HCT116 (cell line): ENCODE measurements at regions not wholly inside any gene's neighbourhood (a gene's known extent, or its start where the extent isn't known, plus 50 kb on each side); places are given as distances from the start of the nearest gene placed in this dataset.

Experiments used
- ATAC-seq: fragments of 200-7000 bp; cut with Tn5 transposase; 2 replicates; pipeline ENCODE4 v1.9.1; 2020; ENCODE audit warnings: mild to moderate bottlenecking, moderate library complexity
- BruUV-seq: library from RNA; stranded (reverse); fragments of 400-500 nt; replicated peaks from 2 replicates; lab custom pipeline; 2021; lab: Mats Ljungman, UMichigan
- CTCF ChIA-PET: fragments of 300-600 bp; sonication (Branson Sonifier 250); formaldehyde crosslinking; loops from one replicate; lab custom pipeline; 2021; ENCODE audit warnings: antibody characterized with exemption; lab: Charles Lee
- POLR2A ChIA-PET: fragments of 300-600, 350-600 bp; sonication (Branson Sonifier 250); formaldehyde crosslinking; loops from one replicate; lab custom pipeline; 2021; ENCODE audit warnings: antibody characterized with exemption; lab: Charles Lee
- RAD21 ChIA-PET, 2 experiments: fragments of 300-600 bp; sonication (Branson Sonifier 250); formaldehyde crosslinking; loops; one replicate each; lab custom pipeline; 2023; ENCODE audit warnings: low total read pairs in 2 of 2; ENCODE audit not compliant: uncharacterized antibody in 2 of 2, unreplicated experiment in 2 of 2, low non-redundant PET in 1 of 2; lab: Charles Lee
- DNase-seq: peaks from one replicate; pipeline ENCODE4 v3.0.0-alpha.2; 2010; ENCODE audit warnings: low read depth, low spot score
- H2AFZ ChIP-seq: fragments of 200-600 bp; shearing (Covaris generic), sonication (generic); 2 replicates; pipeline ENCODE4 v1.6.1; 2017; ENCODE audit warnings: low read depth, mixed run types, mixed read lengths, antibody characterized with exemption, low read length; ENCODE audit not compliant: poor library complexity, severe bottlenecking
- H3K27ac ChIP-seq: 2 replicates; pipeline ENCODE4 v1.5.1; 2012; ENCODE audit warnings: low read depth, low read length
- H3K27me3 ChIP-seq: fragments of 200-600 bp; sonication (generic); 2 replicates; pipeline ENCODE4 v1.6.1; 2016; ENCODE audit warnings: mixed run types, low read length, mixed read lengths; ENCODE audit not compliant: insufficient read depth
- H3K36me3 ChIP-seq, 2 experiments: fragments of 200-500 bp in 1 of 2; fragments of 200-600 bp in 1 of 2; sonication (Bioruptor generic) in 1 of 2; sonication (generic) in 1 of 2; 2 replicates each; pipeline versions ENCODE4 v1.5.1 to v1.6.1; 2014 to 2016; ENCODE audit warnings: low read length in 2 of 2, inconsistent platforms in 1 of 2, mixed read lengths in 1 of 2, mixed run types in 1 of 2; ENCODE audit not compliant: insufficient read depth in 2 of 2, control insufficient read depth in 1 of 2
- H3K4me1 ChIP-seq, 2 experiments: fragments of 200-600 bp in 1 of 2; sonication (generic) in 1 of 2; 2 replicates each; pipeline versions ENCODE4 v1.5.1 to v1.6.1; 2012 to 2017; ENCODE audit warnings: low read length in 2 of 2, inconsistent platforms in 1 of 2, mild to moderate bottlenecking in 1 of 2, mixed read lengths in 1 of 2, mixed run types in 1 of 2, moderate library complexity in 1 of 2; ENCODE audit not compliant: insufficient read depth in 2 of 2, control insufficient read depth in 1 of 2
- H3K4me2 ChIP-seq: fragments of 200-600 bp; sonication (generic); 2 replicates; pipeline ENCODE4 v1.6.1; 2017; ENCODE audit warnings: mixed run types, low read length, mixed read lengths
- H3K4me3 ChIP-seq, 2 experiments: fragments of 200-600 bp in 1 of 2; sonication (generic) in 1 of 2; replicated peaks in 1 of 2; 2 replicates each; pipeline ENCODE4 v1.5.1; 2011 to 2016; ENCODE audit warnings: low read length in 2 of 2, control low read depth in 1 of 2, low read depth in 1 of 2, mild to moderate bottlenecking in 1 of 2, mixed read lengths in 1 of 2, mixed run types in 1 of 2
- H3K79me2 ChIP-seq: fragments of 200-600 bp; sonication (generic); 2 replicates; pipeline ENCODE4 v1.6.1; 2017; ENCODE audit warnings: mild to moderate bottlenecking, mixed run types, low read length, moderate library complexity, mixed read lengths; ENCODE audit not compliant: insufficient read depth
- H3K9ac ChIP-seq: fragments of 200-600 bp; sonication (generic); 2 replicates; pipeline ENCODE4 v1.6.1; 2016; ENCODE audit warnings: low read length, mixed read lengths
- H3K9me2 ChIP-seq: fragments of 200-600 bp; sonication (generic), shearing (Covaris generic); 2 replicates; pipeline ENCODE4 v1.6.1; 2017; ENCODE audit warnings: mixed run types, mild to moderate bottlenecking, moderate library complexity; ENCODE audit not compliant: insufficient read depth
- H3K9me3 ChIP-seq, 2 experiments: fragments of 200-500 bp in 1 of 2; fragments of 200-600 bp in 1 of 2; sonication (Bioruptor generic) in 1 of 2; sonication (generic) in 1 of 2; 2 replicates each; pipeline ENCODE4 v1.6.1; 2014 to 2017; ENCODE audit warnings: low read length in 2 of 2, mixed read lengths in 2 of 2, inconsistent platforms in 1 of 2, low read depth in 1 of 2, mild to moderate bottlenecking in 1 of 2, mixed run types in 1 of 2, moderate library complexity in 1 of 2; ENCODE audit not compliant: control insufficient read depth in 1 of 2, insufficient read depth in 1 of 2
- H4K20me1 ChIP-seq: fragments of 200-600 bp; sonication (generic), shearing (Covaris generic); 2 replicates; pipeline ENCODE4 v1.6.1; 2017; ENCODE audit warnings: mixed run types, mild to moderate bottlenecking, moderate library complexity; ENCODE audit not compliant: insufficient read depth
- ATF3 ChIP-seq: IDR thresholded peaks from 2 replicates; pipeline ENCODE4 v1.6.1; 2012
- CBX3 ChIP-seq: IDR thresholded peaks from 2 replicates; pipeline ENCODE4 v1.6.1; 2012; ENCODE audit warnings: low read depth
- CEBPB ChIP-seq: IDR thresholded peaks from 2 replicates; pipeline ENCODE4 v1.6.1; 2012; ENCODE audit warnings: low read depth
- CTCF ChIP-seq, 3 experiments: fragments of 200-600 bp in 1 of 3; sonication (generic) in 1 of 3; IDR thresholded peaks in 2 of 3; conservative IDR thresholded peaks in 1 of 3; 2 replicates each; pipeline ENCODE4 v1.5.1; 2012 to 2017; ENCODE audit warnings: low read depth in 2 of 3, low read length in 2 of 3, antibody characterized with exemption in 1 of 3, borderline replicate concordance in 1 of 3, control low read depth in 1 of 3, mild to moderate bottlenecking in 1 of 3, mixed read lengths in 1 of 3, mixed run types in 1 of 3, moderate library complexity in 1 of 3; ENCODE audit not compliant: insufficient read depth in 1 of 3
- JUND ChIP-seq: IDR thresholded peaks from 2 replicates; pipeline ENCODE4 v1.6.1; 2012
- POLR2AphosphoS5 ChIP-seq: IDR thresholded peaks from 2 replicates; pipeline ENCODE4 v1.6.1; 2011; ENCODE audit warnings: mild to moderate bottlenecking, low read depth, low read length, moderate library complexity
- RAD21 ChIP-seq: IDR thresholded peaks from 2 replicates; pipeline ENCODE4 v1.6.1; 2012; ENCODE audit warnings: low read depth, mild to moderate bottlenecking
- SP1 ChIP-seq: IDR thresholded peaks from 2 replicates; pipeline ENCODE4 v1.6.1; 2012; ENCODE audit warnings: low read depth
- SRF ChIP-seq: IDR thresholded peaks from 2 replicates; pipeline ENCODE4 v1.6.1; 2012; ENCODE audit warnings: low read depth
- TCF7L2 ChIP-seq: IDR thresholded peaks from 2 replicates; pipeline ENCODE4 v1.7.0; 2011; ENCODE audit warnings: borderline replicate concordance, inconsistent platforms; ENCODE audit not compliant: insufficient read depth, insufficient read length; ENCODE audit errors: extremely low read depth
- ZFX ChIP-seq: fragments of 450-650 bp; IDR thresholded peaks from 2 replicates; pipeline ENCODE4 v1.6.1; 2017
- intact Hi-C: fragments of 100-400 bp; cut with micrococcal nuclease; formaldehyde crosslinking; loops from 2 replicates; pipeline ENCODE4 v1.10.0; 2022

- no peak overlapping the region for H3K27ac ChIP-seq
- no peaks in the 10 kb centered on the region for H3K27me3 ChIP-seq
- H3K36me3 ChIP-seq = no peaks in the 10 kb centered on the region
- H3K79me2 ChIP-seq = no peaks in the 10 kb centered on the region
- H3K4me1 ChIP-seq = no peaks in the 10 kb centered on the region
- ATAC-seq (no peak), DNase-seq (no peak)
- ChIA-PET RAD21 (no interaction called here), CTCF (no interaction called here), POLR2A (no interaction called here)
- intact Hi-C loops = loop anchor here (10.0 kb wide), 1 partner anchor 1594 kb away; no protein-coding TSS in a partner anchor
- H2AFZ ChIP-seq = no peak overlapping the region
- no peaks in the 10 kb centered on the region for H3K9me3 ChIP-seq
- no peak overlapping the region for H3K4me2 ChIP-seq
- BruUV-seq = no TSS peak
- H4K20me1 ChIP-seq = no peaks in the 10 kb centered on the region
- no peak overlapping the region for H3K4me3 ChIP-seq
- no peak overlapping the region for H3K9ac ChIP-seq
- H3K9me2 ChIP-seq = no peaks in the 10 kb centered on the region
- TF ChIP-seq ATF3 = no peak
- no peak for TF ChIP-seq ZFX
- TF ChIP-seq TCF7L2 = no peak
- no peak for TF ChIP-seq CBX3
- TF ChIP-seq JUND = no peak
- TF ChIP-seq SRF = no peak
- no peak for TF ChIP-seq POLR2AphosphoS5
- no peak for TF ChIP-seq CEBPB
These were observed 133.4 kb upstream of the GRID2 start for GRCh38 chr4:92170340-92170739.

GRCh38 chr4:92172203-92172602 is 131.6 kb upstream of the GRID2 start:
- ChIA-PET RAD21 (no interaction called here), CTCF (no interaction called here), POLR2A (no interaction called here)
- H3K27me3 ChIP-seq = no peaks in the 10 kb centered on the region
- H3K36me3 ChIP-seq = no peaks in the 10 kb centered on the region
- H3K27ac ChIP-seq = no peak overlapping the region
- TF ChIP-seq CTCF (IDR thresholded peaks at IDR 0.05 in 2 of 3, conservative IDR thresholded peaks at IDR 0.05 in 1 of 3; ENCODE audit: borderline replicate concordance in 1 of 3, insufficient read depth in 1 of 3, low read depth in 2 of 3, low read length in 2 of 3) (peak in 1 of 3 experiments; percentile 38; a peak in 2 of 6 replicates), SP1 (no peak), RAD21 (peak; percentile 38; the same call in 1 of the 2 replicates)
- no peak overlapping the region for H3K4me3 ChIP-seq
- no peaks in the 10 kb centered on the region for H3K9me3 ChIP-seq
- intact Hi-C loops = loop anchor here (10.0 kb wide), 1 partner anchor 1593 kb away; no protein-coding TSS in a partner anchor
- H3K4me1 ChIP-seq = no peaks in the 10 kb centered on the region
- H3K4me2 ChIP-seq = no peak overlapping the region
- no peak overlapping the region for H2AFZ ChIP-seq
- DNase-seq (no peak), ATAC-seq (0 out of 2 replicates have a peak, but pooled peaks have one; percentile 53)
- no peaks in the 10 kb centered on the region for H3K79me2 ChIP-seq
- H4K20me1 ChIP-seq = no peaks in the 10 kb centered on the region
- no peak overlapping the region for H3K9ac ChIP-seq
- no TSS peak for BruUV-seq
- H3K9me2 ChIP-seq = no peaks in the 10 kb centered on the region
